ENCODE measurements at regions not wholly inside any gene's neighbourhood (a gene's known extent, or its start where the extent isn't known, plus 50 kb on each side); places are given as distances from the start of the nearest gene placed in this dataset.
A peak's percentile ranks its signal among the peaks of the same experiment; 100 is the strongest.

DNA sequence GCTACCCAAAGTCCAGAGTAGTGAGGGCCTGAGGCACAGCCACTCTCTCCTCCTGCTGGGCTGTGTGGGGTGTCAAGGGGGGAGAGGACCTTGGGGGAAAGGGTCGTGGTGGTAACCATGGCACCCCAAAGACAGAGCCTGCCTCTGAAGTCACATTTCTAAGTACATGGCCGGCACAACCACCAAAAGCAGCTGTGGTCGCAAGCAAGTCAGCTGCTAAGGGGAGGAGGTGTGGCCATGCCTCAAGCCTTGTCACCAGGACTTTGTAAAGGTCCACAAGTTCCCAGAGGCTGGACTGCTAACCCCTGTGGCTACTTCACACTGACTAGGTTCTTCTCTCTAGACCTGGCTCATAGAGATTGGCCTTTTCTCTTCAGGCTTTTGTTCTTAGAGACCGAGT is 310.6 kb downstream of the LMX1A start:
- ATAC-seq (no peak), DNase-seq (no peak)
- intact Hi-C loops (cut with DNase I), result no loop called here

DNA sequence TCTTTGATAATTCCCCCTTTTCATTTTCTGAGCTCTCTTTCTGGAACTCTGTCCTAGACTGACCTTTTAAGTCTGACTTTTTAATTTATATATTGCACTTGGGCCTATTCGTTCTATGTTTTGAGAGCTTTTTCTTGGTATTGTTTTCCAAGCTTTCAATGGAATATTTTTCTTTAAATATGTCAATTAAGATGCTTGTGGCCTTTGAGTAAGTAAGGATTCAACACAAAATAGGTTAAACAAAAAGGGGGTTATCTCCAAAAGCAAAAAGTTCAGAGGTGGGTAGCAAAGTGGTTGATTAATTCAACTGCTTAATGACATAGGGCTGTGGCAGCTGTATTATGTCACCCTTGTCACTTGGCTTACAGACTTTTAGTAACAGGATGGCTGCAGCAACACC is 315.9 kb downstream of the LMX1A start:
- intact Hi-C loops (cut with DNase I), result no loop called here
- ATAC-seq, result no peak
- DNase-seq, result no peak

DNA sequence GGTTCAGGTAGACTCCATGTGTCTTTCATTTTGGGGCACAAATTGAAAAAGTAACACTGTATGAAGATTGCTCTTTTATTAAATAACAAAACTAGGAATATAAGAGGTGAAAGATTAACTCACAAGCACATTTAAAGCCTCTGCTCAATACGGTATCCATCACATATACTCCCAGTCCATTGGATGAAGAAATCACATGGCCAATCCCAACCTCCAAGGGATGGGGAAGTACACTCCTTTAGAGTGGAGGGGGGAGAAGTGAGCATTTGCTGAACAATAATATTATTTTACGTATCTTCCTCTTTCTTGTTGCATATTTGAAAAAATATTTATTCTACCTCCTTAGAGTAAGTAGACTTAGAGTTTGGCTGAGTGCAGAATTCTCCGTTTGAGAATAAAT is 316.5 kb downstream of the LMX1A start:
- intact Hi-C loops (cut with DNase I), result no loop called here
- DNase-seq (no peak), ATAC-seq (no peak)

DNA sequence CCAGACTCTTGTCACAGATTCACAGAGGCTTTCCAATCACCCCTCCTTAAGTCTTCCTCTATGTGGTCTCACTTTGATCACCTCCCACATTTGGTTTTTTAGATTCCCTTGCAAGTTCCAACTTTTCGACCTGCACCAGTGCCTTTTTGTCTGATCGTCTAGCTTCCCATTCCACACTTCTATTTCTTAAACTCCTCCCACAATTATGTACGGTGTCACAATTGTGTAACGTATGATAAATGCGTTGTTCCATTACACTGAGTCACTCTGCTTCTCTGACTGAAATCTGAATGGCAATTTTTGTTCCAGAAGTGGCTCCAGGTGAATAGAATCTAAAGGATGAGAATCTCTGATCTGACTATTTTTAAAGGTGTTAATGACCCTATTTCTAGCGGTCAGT is 320.1 kb downstream of the LMX1A start:
- ATAC-seq (no peak), DNase-seq (no peak)
- intact Hi-C loops (cut with DNase I), result no loop called here

DNA sequence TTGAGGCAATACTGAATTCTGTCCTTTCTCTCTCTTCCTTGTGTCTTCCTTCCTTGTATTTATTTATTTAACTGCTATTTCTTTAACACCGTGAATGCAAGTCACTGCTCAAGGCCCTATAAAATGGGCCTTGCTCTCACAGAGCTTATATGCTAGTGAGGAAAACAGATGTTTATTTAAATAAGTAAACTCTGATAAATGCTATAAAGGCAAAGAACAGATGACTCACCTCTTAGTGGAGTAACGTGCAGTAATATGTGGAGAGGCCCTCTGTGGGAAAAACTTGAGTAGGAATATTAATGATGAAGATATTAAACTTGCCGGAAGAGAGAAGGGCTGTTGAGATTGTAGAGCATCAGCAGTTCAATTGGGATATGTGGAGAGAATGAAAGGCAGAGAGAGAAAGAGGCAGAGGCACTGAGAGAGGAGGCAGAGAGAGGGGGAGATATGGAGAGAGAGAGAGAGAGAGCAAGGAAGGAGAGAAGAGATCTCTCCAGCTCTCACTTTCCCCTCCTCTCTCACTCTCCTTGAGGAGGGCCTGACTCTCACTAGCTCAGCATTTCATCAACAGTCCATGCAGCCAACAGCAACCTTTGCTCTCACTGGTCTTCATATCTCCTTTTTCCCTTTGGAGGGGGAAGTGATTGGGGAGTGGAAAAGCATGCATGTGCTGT is 322.2 kb downstream of the LMX1A start:
- no peak for DNase-seq
- ATAC-seq, result no peak
- intact Hi-C loops (cut with DNase I), result no loop called here

DNA sequence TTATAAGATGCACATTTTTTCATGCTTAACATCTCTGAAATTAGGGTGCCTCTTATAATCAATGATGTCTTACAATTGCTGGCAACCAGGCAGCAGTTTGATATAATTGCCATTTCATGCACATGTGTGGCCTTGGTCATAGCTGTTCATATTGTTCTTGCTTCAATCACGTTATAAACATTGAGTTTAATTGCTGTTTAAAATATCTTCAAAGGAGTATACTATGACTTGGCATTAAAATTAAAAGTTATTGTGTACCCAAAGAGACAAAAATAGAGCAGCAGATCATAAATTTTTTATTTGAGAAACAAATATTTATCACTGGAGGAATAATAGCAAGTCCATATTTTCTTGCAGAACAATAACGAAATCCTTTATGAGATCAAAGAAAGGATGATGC is 325.5 kb downstream of the LMX1A start:
- no peak for ATAC-seq

DNA sequence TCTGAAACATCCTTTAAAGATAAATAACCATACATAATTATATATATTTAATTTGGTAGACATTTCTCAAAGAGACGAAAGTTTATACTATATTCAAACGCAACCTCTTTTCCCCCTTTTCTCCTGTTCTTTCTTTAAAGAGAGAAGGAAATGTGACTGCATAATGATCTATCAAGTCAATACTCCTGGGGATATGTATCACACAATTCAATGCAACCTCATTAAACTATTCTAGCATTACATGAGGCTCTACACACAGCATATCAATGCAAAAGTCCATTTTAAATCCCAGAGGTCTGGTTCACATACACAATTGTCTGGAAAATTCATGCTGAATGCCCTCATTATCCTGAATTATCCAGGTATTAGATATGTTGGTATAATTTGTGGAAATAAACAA is 330.7 kb downstream of the LMX1A start:
- no peak for ATAC-seq
- DNase-seq, result no peak
- intact Hi-C loops (cut with DNase I), result no loop called here

More for the DNA sequence above, 325.5 kb downstream of the LMX1A start:
- no peak for DNase-seq
- intact Hi-C loops (cut with DNase I), result no loop called here

DNA sequence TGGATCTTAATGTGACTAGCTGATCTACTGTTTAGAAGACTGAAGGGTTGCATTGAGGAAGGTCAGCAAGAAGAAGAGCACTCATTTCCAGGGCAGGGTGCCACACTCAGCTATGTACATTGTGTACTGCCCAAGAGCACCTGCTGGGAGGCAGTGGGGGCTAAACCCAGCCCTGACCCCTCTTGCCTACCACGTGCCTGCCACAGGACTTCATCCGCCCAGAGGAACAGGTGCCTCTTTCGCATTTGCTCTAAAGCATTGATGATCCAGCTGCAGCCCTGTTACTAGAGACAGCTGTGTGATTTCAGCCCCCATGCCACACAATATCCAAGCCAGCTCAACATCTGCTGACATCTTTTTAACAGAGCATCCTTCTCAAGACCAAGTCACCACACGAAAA is 341.8 kb downstream of the LMX1A start:
- intact Hi-C loops (cut with DNase I), result no loop called here
- ATAC-seq, result no peak
- DNase-seq, result no peak

DNA sequence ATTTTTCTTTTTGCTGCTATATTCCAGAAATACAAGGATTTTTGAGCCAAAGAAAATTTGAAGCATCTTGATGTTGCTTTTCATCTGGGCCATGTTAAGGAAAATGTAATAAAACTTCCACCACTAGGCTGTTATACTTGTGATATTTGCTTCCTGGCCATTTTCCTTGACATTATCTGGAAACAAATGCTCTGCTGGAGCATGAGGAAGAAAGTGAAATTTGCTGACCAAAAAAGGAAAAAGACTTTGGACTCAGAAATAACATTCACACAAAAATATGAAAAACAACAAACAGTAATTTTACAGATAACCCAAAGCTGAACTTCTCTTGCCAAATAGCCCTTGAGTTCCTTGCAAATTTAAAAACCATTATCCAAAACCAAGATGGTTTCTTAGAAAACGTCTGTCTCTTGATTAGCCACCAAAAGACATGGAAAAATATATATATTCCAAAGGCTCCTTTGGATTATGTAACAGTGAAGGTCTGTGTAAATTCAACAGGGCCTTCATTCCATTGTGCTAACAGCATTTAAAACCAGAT is 344.5 kb downstream of the LMX1A start:
- DNase-seq (no peak), ATAC-seq (peak in 1 of 2 donors; percentile 50)
- intact Hi-C loops (cut with DNase I), result no loop called here

DNA sequence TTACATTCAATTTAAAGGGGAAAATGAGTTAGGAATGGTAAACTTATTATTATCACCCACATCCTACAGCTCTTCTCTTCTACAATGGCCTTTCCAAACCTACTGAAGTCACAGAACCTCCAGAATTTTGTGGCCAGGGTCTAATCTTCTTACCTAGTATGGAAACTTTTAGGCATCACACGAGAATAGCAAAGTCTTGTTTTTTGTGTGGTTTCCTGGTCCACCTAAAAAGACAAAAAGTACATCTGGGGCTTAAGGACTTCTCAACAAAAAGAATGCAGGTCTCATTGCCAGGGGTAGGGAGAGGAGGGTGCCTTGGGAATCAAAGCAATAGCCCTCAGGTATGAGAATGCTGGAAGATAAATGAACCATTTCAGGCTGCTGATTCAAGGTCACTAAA is 345.3 kb downstream of the LMX1A start:
- DNase-seq, result no peak
- intact Hi-C loops (cut with DNase I), result no loop called here
- ATAC-seq, result peak in 1 of 2 donors; percentile 17

DNA sequence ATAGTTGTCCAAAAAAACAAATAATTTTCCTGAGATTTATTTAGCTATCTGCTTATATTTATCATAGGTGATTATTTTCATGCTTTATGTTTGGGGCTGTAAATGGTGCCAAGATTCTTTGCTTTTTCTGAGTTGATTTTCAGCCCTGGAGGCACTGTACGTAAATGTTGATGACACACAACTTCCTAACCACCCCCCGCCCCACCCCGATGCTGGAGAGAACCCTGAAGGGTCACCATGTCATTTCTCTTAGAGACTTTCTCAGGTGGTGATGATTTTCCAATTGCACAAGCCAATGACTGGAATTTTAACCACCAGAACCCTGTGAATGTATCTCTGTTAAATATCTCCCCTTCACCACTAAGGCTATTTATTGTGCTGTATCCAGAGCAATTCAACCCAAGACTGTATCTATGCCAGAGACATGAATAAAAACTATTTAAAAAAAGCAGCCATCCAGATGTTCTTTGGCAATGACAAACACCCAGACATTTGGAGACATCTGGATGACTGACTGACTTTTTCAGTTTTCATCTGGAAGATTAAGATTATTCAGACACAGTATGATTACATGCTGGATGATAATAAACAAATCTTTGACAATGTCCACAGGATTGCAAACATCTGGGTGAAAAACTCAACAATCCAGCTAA is 346.0 kb downstream of the LMX1A start:
- DNase-seq (no peak), ATAC-seq (peak in 1 of 2 donors; percentile 80)
- intact Hi-C loops (cut with DNase I), result no loop called here

DNA sequence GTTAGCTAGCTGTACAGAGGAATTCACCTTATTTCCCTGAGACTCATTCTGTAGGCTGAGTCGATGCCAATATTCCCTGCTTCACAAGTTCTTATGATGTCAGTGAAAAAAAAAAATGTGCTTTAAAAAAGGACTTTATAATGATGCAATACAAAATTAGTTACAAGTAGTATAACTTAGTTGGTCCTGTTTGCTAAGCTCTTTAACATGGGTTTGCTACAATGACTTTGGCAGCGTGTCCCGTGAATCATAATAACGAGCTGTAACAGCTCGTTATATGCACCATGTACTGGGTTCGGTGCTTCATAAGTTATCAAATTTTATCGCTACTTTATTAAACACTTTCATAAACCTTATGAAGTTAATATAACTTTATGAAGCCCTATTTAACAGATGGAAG is 349.7 kb downstream of the LMX1A start:
- no peak for DNase-seq
- ATAC-seq, result no peak
- intact Hi-C loops (cut with DNase I), result no loop called here

DNA sequence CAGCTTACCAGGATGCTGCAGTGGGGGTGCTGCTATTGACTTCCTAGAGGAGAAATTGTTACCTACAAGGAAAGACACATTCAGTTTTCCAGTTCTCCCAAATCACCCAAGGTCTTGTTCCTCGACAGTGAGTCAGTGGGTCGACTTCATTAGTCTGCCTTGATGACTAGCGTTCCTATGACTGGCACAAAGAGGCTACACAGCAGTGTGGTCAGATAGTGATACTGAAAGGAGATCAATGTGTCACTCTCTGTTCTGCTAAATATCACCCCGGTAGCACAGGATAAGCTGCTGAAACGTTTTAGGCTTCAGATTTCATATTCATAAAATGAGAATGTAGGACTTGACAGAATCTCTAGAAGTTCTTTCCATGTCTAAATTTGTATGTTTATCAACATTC is 357.4 kb downstream of the LMX1A start:
- intact Hi-C loops (cut with DNase I), result no loop called here
- DNase-seq (no peak), ATAC-seq (no peak)

DNA sequence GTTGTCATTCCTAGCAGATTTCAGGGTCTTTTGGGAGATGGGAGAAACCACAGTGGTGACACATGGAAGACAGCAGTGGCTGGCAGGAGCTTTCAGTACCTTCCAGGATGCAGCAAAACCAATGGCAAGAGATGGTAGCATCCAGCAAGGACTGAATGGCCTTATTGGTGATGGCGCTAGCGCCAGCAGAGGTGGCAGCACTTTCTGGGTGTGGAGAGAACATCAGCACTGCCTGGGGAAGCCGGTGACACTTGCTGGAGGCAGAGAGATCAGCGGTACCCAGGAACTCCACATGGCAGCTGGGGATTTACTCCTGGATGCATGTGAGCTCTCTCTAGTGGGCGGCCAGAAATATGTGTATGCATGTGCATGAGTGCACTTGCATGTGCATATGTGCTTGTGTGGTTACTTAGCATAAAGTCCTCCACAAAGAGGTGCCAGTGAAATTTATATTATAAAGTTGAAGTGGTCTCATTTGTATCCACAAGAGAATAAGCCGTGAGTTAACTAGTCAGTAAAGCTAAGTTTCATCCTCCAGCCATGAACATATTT is 364.7 kb downstream of the LMX1A start:
- DNase-seq, result no peak
- intact Hi-C loops (cut with DNase I), result no loop called here

DNA sequence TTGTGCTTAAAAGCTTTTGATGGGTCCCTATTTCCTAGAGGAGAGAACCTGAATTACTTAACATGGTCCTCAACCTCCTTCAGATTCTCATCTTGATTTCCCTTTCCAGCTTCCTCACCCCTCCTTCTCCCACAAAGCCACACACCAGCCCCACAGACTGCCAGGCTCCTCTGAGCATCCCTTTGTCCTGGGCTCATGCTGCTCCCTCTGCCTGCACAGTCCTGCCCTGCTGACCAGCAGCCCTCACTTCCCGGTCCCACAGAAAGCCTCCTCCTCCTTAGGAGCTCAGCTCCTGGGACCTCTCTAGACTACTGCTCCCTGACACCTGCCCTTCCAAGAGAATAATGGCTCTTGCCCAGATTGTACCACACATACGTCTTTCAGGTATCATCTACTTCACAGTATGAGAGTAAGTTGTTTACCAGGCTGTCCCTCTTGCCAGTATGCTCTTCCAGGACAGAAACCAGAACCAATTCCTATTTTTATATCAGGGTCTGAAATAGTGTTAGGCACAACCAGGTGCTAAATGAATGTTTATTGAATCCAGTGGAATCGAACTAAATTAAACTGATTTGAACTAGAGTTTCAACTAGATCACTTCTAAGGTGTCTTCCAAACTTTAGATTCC is 373.4 kb downstream of the LMX1A start:
- DNase-seq (no peak), ATAC-seq (no peak)
- intact Hi-C loops (cut with DNase I), result no loop called here

More for the DNA sequence above, 364.7 kb downstream of the LMX1A start:
- ATAC-seq, result no peak

DNA sequence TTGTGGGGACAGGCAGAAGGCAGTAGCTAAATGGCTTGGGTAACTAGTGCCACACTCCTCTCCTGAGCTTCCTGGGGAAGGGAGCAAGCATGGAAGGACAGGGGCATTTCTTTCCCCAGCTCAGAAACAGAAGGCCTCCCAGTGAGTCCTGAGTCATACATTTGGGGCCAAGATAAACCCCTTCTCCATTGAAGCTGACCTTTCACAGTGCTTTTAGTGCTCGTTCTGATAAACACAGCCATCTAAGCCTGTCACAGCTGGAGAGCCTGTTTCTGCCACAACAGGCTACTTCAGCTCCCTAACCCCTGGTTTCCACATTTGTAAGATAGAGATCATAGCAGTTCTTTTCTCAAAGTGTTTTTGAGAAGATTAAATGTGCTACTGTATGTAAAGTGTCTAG is 374.0 kb downstream of the LMX1A start:
- intact Hi-C loops (cut with DNase I), result no loop called here
- no peak for DNase-seq
- no peak for ATAC-seq

DNA sequence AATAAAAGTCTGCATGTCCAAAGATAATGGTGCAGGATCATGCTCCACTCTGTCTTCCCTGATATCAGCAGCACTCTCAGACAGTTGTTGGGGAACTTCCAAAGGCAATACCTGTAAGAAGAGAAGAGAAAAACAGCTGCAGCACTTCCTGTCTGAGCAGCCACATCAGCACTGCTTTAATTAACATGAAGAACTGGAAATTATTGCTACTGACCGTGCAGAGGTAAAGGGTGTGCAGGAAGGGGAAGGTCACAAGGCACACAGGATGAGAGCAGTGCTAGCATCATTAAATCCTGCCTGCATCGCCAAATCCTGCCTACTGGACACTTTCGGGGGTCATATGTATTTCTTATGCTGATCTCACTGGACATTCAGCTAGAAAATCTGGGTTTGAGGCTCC is 379.0 kb downstream of the LMX1A start:
- intact Hi-C loops (cut with DNase I), result no loop called here
- ATAC-seq (no peak), DNase-seq (no peak)

DNA sequence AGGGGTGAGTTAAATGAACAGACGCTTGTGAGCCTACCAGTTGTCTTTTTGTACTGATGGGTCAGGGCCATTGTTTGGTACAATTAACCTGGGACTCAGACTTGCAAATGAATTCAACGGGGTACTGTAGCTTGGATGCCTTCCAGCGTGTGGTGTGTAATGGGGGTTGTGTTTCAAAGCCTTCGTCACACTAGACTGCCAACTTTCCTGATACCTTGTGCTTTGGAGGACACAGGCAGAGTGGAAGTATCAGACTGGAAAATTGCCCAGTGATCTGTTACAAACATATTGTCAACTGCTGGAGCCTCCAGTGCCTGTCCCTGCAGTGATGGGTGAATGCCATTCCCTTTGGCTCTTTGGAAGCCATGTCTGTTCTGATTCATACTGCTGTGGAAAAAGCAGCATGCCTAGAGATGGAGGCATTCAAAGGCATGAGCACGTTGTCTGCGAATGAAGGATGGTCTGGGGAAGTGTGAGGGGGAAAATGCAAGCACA is 384.5 kb downstream of the LMX1A start:
- DNase-seq (no peak), ATAC-seq (no peak)
- intact Hi-C loops (cut with DNase I), result no loop called here

DNA sequence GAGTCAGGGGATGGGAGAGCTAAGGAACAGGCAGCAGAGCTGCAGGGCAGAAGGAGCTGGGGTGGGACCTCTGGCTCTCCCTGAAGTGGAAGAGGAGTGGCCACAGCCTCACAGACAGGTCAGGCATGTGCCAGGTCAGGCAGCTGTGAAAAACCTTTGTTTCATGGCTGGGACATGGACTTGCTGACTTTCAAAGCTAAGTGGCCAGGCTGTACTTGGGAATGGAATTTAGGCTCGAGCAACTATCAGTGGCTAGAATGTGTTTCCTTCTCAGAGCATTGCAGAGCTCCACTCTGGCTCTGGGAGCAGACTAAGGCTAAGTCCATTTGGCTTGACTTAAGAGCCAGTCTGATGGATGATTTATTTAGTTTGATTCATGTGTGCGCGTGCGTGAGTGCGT is 385.1 kb downstream of the LMX1A start:
- intact Hi-C loops (cut with DNase I), result no loop called here
- DNase-seq (no peak), ATAC-seq (no peak)

DNA sequence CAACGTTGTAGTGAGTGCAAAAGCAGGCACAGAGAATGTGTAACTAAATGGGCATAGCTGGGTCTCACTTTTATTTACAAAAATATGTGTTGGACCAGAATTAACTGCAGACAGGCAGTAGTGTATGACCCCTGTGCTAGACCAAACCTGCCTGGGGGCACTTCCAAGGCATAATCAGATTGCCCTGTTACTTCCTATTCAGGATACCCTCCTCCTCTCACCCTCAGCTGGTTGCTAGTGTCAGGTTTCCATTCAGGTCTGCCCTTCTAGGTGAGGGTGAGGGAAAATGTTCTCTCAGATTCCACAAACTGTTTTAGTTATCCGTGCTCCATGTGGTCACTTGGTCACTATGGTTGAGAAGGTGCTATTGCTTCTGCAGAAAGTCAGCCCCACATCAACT is 387.3 kb downstream of the LMX1A start:
- DNase-seq (no peak), ATAC-seq (no peak)
- intact Hi-C loops (cut with DNase I), result no loop called here

All from left cardiac atrium (tissue), 4 donors.